CD4-positive, alpha-beta T cell treated with Interleukin-15 for 4 hours (primary cell): ENCODE measurements at regions not wholly inside any gene's neighbourhood (a gene's known extent, or its start where the extent isn't known, plus 50 kb on each side); places are given as distances from the start of the nearest gene placed in this dataset.

Experiments
- DNase-seq: peaks from one replicate; pipeline ENCODE4 v3.0.0-alpha.2; 2020; ENCODE audit warnings: low spot score

DNA sequence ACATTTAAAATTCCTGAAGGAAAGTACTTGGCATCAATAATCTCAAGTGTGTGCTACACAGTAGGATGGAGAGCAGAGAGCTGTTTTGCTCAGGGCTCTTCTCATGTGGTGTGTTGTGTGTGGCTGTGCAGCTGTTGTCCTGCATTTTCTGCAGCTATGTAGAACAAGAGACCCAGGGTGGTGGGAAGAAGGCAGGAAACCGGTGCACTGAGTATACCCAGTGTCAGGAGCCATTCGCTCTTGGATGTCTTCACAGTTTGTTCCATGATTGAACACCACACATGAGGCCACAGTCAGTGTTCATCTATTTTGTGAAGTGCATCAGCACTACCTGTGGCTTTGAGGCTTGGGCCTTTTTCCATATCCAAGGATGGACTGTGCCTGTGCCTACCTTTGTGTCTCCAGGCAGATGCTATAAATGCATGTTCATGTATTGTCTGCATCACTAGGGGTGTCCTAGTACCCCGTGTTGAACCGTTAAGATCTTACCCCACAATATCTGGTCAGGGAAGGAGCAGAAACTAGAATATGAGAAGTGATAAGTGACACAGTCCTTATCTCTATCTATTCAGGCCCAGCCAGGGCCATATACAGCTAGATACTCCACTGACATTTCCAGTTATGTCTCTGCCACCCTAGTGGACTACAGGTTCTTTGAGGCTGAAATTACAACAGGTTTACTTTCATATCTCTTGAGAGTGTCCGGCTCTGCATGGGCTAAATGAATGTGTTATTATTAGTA is 194.3 kb downstream of the NR2F2 start:
- DNase-seq = no peak

DNA sequence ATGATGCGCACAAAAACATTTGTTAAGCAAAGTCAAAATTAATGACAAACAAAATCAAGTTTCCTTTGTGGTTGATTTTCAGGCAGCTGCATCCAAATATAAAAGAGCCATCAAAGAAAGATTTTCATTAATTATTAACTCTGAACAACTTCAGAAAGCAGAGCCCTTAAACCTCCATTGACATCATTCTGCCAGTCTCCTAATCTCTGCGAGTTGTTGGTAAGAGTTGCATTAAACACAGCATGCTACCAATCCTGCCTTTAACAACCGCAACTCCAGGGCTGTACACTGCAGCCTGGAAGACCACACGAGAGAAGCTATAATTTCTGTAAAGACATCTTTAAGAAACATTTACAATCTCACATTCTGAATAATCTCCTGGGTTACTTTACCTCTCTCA is 204.6 kb downstream of the NR2F2 start:
- no peak for DNase-seq

DNA sequence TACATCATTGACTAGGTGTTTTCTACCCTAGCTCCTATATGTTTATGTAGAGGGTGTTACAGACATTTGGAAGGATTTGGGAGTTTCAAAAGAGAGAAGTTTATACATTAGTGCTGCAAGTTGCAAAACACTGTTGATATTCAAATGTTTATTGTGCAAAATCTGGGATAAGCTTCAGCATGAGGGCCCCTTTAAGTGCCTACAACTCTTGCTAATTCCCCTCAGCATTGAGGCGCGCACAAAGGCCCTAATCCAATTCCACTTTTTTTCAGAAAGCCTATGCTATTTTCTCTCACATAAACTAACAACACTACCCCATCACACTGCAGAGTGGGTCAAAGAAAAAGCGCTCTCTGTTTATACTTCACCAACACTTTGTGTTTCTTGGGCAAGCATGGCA is 208.0 kb downstream of the NR2F2 start:
- no peak for DNase-seq

DNA sequence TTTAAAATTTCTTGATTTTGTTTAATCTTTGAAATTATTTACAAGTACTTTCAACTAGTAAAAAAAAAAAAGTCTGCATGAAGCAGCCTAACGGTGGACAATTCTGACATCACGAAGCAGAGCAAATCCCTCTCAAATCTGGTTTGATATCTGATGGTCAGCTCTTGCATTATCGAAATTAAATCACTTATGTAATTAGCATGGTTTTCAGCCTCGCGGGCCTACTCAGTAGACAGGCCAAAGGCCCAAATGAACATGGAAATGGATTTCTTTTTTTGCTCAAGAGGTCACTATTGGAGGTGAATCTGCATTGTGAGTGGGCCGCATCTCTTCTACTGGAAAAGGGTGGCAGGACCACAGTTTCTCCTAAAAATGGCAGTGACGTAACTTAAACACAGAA is 209.8 kb downstream of the NR2F2 start:
- no peak for DNase-seq

DNA sequence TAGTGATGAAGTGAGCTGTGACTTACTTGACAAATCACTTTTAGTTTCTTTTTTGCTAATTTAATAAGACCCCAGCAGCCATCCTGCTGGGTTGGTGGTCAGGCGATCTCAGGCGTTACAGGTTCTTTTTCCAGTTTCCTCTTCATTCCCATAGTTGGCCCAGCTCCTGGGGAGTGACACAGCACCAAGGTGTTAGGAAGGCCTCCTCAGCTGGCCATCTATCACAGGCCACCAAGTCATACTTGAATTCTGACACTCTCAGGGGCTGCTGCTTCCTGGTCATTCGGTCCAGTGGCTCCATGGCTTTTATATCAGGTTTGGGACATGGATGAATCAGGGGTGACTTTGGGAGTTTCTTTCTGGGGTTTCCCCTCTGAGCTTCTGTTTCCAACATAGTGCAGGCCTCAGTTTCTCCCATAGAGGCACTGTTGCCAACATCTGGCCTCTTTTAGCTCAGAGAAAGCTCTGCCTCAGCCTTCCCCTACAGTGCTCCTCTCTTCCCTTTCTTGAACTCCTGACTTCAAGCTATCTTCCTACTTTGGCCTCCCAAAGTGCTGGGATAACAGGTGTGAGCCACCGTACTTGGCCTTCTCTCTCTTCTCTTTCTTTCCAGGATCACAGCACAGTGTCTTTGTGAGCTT is 211.8 kb downstream of the NR2F2 start:
- no peak for DNase-seq

DNA sequence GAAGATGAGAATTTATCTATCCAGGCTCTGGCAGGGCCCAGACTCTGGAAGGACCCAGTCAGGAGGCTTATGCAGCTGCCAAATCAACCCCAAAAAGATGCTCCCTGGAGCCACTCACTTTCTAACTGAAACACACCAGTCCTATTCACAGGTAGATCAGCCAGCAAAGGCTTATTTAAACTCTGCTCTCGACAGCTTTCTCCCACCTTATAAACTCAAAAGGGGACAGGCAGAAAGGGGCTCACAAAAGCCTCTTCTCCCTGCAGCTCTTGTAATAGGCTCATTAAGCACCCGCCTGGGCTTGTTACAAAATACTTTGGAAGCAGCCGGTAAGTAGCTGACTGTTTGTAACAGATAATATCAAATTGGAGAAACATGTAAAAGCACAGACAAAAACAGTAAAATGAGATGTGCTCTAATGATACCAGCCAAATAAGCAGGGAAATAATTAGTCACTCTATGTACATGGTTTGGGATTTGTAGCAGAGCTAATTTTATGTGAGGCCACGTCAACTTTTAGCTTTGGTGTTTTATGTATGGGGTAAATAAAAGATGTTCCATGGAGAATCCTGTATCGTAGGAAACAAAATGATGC is 213.8 kb downstream of the NR2F2 start:
- no peak for DNase-seq

DNA sequence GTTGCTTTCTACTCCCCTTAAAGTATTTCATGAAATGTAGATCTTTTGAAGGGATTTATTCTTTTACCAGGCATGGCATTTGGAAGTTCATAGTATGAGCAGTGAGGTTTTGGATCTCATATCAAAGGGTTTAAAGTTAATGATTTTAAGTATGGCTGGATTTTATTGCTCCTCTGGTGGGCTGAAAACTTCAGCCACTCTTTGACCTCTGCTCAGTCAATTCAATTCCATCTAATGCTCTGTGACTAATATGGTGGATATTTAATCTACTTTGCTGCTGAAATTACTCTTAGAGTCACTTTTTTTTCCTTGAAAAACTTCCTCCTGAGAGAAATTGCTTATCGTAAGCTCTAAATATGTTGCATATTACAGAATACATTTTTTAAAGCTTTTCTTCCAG is 218.6 kb downstream of the NR2F2 start:
- no peak for DNase-seq

DNA sequence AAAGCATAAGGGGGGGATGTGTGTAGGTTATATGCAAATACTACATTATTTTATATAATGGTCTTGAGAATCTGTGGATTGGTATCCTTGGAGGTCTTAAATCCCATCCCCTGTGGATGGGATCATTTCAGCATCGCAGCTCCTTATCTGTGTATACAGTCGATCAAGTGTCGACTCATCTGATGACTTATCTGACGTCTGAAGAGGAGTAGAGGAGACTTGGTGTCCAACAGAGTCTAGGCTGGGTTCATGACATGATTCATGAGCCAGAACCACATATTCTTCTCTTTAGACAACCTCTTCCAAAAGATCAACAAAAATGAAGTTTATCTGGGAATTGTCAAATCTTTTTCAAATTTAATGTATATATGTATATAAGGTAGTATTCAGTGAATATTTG is 220.7 kb downstream of the NR2F2 start:
- DNase-seq = no peak

DNA sequence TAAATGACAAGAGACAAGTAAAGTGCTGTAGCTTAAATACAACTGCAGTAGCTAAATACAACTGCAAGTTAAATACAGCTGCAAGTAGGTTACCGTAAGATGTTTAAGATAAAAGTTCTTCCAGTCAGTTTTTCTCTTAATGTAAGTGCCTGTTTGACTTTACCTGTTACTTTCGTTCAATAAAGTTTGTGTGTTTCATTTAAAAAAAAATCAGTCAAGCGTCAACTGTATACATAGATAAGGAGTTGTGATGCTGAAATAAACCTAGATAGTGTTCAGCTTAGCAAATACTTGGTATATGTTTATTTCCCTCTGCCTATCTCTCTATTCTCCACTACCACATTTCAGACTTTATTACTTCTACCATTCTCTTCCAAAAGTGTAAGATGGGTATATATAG is 221.2 kb downstream of the NR2F2 start:
- no peak for DNase-seq

DNA sequence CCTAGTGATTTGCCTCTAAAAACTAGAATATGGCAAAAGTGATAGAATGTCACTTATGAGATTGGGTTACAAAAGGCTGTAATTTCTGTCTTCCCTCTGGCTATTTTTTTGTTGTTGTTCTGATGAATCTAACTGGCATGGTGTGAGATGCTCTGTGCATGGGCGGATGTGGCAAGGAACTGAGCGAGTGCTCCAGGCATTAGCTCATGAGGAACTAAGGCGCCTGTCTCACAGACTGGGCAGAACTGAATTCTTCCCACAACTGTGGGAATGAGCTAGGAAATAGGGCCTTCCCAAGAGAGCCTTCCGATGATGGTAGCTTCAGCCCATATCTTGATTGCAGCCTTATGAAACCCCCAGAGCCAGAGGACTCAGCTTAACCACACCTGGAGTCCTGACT is 222.5 kb downstream of the NR2F2 start:
- no peak for DNase-seq

DNA sequence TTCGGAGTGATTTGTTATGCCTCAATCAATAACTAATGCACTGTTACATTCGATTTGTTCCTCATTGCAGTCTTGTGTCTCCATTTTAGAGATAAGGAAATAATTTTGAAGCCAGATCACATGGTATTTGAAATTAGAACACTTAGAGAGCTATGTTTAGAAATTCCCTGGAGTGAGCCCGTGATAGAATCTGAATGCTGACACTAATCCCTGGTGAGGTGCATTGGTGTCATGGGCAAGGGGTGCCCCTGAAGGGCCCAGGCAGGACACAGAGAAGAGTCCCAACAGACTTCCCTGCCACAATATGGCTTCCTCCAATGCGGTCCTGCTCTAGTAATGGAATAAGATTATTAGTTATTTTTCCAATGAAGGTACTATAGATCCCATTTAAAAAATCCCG is 223.0 kb downstream of the NR2F2 start:
- no peak for DNase-seq

DNA sequence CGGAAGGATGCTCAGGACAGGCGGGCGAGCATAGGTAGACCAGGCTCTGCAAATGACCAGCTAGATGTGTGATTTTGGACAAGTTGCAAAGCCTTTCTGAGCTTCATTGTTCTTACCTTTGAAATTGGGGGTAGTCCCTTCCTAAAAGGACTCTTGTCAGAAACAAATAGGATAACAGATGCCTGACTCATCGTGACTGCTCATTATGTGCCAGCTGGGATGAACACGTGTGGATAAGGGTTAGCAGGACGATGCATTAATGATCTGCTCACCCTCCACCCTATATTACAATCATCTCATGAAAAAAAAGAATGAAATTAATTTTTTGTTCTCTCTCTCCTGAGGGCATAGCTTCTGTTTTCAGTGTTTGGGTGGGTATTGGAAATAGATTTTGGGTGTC is 223.4 kb downstream of the NR2F2 start:
- no peak for DNase-seq

DNA sequence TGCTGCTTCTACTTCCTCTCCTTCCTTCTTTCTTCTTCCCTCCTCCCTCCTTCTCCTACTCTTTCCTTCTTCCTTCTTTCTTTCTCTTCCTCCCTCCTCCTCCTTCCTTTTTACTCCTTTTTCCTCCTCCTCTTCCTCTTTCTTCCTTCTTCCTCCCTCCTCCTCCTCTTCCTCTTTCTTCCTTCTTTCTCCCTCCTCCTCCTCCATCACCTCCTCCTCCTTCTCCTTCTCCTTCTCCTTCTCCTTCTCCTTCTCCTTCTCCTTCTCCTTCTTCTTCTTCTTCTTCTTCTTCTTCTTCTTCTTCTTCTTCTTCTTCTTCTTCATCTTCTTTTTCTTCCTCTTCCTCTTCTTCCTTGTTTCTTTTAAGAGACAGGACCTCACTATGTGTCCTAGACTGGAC is 224.0 kb downstream of the NR2F2 start:
- no peak for DNase-seq

DNA sequence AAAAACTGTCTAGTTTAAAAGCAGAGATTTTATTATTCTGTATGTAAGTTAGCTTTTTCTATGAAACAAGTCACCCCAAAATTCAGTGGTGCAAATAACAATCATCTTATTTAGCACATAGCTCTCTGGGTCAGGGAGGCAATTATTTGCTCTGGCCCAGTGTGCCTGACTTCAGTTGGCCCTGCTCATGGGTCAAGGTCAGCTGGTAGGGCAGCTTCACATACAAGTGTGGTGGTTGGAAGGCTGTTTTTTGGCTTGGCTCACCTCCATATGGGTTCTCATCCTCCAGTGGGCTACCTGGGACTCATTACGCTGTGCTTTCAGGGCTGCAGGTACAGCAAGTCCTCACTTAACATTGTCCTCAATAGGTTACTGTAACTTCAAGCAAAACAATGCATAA is 228.6 kb downstream of the NR2F2 start:
- DNase-seq = no peak

DNA sequence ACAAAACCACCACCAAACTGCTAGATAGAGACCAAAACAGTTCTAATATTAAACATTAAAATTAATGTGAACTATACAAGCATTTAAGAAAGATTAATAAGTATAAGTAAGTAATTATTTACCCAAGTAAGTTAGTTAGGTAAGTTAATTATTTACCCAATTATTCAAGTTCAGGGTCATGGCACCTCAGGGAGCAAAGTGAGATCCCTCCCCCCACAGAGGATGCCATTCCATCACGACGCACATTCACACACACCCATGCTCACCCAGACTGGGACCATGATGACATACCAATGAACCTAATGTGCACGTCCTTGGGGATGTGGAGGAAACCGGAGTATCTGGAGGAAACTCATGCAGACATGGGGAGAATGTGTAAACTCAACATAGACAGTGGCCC is 229.1 kb downstream of the NR2F2 start:
- DNase-seq = no peak

DNA sequence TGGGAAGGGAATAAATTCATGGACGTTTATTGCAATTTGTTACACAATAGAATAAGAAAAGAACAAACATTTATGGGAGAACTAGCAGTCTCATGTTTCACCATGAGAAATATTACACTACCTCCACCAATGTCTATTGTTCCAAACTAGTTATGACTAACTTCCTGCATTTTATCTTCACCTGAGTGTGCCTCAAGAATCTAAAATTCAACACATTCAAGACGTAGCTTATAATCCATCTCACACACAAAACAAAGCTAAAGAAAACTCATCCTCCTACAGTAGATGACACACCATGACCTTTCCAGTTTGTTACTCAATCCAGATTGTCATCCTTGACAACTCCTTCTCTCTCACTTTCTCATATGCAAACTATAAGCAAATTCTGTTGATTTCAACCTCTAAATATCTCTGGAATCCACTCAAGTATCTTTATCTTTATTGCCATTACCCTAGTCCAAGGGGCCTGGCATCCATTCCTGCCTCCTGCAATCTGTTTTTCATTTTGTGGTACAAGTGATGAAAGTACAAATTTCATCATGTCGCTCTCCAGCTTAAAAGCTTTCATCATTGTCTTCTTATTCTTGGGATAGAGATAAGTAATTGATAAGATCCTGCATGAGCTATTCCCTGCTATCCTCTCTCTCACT is 229.9 kb downstream of the NR2F2 start:
- DNase-seq = no peak

DNA sequence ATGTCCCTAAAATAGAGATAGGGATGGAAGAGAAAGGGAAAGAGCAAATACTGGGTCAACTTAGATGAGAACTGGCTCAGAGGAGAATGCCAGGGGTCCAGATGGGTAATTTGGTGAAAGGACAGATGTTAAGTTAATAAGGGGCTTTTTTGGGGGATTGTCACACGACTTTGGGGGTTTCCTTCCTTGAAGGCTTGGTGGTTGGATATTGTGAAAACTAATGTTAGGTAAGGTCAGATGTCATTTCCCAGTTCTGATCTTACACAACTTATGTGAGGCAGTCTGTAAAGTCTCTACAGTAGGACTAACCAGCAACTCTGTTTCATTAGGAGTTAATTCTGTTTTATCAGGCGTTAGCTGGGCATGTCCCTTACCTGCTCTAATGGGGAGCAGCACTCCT is 231.1 kb downstream of the NR2F2 start:
- no peak for DNase-seq

DNA sequence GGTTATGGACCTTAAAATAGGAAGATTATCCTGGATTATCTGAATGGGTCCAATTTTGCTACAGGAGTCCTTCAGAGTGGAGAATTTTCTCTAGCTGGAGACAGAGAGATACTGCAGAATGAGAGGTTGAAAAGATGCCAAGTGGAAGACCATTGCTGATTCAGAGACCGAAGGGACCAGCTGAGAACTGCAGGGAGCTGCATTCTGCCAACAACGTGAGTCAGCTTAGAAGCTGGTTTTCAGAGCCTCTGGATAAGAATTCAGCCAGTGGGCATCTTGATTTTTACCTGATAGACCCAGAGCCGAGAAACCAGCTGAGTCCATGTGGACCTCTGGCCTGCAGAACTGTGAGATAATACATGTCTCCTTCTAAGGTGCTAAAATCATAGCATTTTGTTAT is 234.0 kb downstream of the NR2F2 start:
- no peak for DNase-seq

DNA sequence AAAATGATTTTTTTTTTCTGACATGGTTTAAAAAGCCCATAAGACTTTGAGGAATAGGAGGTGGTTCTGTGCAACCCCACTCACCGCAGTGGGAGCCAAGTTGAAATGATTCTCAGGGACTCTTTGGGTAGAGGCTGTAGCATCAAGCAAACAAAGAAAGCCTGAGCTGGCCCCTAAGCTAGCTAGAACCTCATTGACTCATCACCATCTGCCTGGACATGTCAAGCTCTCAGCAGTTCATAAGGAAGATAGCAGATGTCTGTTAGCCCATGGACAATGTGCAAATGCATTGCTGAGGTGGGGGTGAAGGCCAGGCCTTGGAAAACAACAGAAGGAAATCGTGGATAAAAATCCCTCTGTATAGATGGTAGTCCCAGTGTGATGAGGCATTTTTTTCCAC is 234.8 kb downstream of the NR2F2 start:
- DNase-seq = no peak

DNA sequence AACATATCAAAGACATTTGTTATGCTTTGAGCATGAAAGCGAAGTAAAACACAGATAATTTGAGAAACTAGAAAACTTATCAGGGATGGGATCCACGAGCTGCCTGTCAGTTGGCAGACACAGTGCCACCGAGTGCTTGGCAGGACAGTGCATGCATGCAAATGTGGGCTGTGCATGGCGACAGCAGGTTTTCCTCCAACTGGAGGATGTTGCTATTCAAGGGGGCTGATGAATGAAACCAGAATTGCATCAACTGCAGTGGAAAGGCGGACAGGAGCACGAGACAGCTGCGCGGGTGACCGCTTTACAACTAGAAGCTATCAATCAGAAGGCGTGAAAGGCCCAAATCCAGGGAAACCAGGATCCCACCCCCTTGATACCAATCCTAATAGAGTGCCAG is 244.3 kb downstream of the NR2F2 start:
- DNase-seq = no peak

DNA sequence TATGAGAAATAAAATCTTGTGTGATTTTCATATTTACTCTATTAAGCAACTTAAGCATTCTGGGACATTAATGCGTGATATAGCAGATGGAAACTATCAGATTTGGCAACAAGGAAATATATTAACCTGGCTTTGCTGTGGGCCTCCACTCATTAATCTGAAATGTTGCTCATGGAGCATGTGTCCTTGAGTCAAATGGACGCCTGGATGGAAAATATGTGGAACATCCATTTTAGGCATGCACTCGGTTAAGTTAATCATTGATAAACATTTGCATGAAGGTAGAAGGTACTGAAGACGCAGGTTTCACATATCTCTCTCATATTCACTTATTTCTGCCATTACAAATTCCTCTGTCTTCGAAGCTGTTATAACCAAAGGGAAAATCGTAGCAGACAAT is 246.1 kb downstream of the NR2F2 start:
- no peak for DNase-seq

DNA sequence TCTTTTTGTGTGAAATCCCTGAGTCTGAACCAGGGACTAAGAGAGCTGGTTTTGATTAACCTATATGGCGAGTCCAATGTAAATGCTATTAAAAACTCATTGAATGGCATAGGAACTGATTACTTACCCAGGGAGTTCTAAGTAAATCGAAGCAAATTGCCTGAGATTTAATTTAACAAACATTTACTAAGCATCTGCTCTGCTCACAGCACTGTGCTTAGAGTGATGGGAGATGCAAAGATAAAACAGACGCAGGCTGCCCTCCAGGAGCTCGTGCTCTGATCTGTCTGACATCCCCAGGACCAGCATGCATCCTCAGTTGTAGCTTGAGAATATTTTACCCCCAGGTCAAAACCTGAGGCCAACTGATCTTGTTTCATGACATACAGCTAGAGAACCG is 247.9 kb downstream of the NR2F2 start:
- no peak for DNase-seq

DNA sequence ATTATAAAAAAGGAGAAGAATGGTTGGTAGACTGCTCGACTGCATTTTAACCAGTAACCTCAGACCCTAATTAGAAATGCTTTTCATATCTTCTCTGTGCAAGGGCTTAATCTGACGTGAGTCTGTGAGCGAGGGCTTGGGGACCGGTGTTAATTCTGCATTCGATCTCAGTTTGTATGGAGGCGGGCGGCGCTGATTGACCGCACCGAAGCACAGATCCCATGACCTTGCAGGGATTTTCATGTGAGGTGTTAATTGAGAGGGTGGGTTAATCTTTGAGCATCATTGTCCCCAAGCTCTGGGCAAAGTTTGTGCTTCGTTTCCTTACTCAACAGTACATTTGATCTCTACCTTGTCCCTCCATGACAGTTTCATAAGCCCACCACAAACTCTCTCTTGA is 250.9 kb downstream of the NR2F2 start:
- DNase-seq = no peak
